WERI-Rb-1 (cell line): ENCODE measurements at regions not wholly inside any gene's neighbourhood (a gene's known extent, or its start where the extent isn't known, plus 50 kb on each side); places are given as distances from the start of the nearest gene placed in this dataset.

ENCODE experiments used
- DNase-seq: peaks from one replicate; pipeline ENCODE4 v3.0.0-alpha.2; 2020
- H3K27ac ChIP-seq: fragments of 250-450 bp; sonication (Bioruptor Pico); 2 replicates; pipeline ENCODE4 v1.5.1; 2020; ENCODE audit warnings: mild to moderate bottlenecking, moderate library complexity
- H3K27me3 ChIP-seq: fragments of 250-450 bp; sonication (Bioruptor Pico); 2 replicates; pipeline ENCODE4 v1.5.1; 2021; ENCODE audit warnings: mild to moderate bottlenecking, low read depth, moderate library complexity; ENCODE audit not compliant: insufficient read depth, severe bottlenecking
- H3K36me3 ChIP-seq: fragments of 250-450 bp; sonication (Bioruptor Pico); 2 replicates; pipeline ENCODE4 v1.5.1; 2020; ENCODE audit warnings: mild to moderate bottlenecking, moderate library complexity
- H3K4me3 ChIP-seq: 2 replicates; pipeline ENCODE4 v1.5.1; 2011; ENCODE audit warnings: low read depth, mild to moderate bottlenecking, control low read depth, low read length
- H3K9me3 ChIP-seq: fragments of 250-450 bp; sonication (Bioruptor Pico); 2 replicates; pipeline ENCODE4 v1.5.1; 2021; ENCODE audit warnings: mild to moderate bottlenecking, moderate library complexity; ENCODE audit not compliant: severe bottlenecking
- TF ChIP-seq, protein P1 (sequence below): IDR thresholded peaks from 2 replicates; pipeline ENCODE4 v1.5.1; 2011; ENCODE audit warnings: low read depth, mild to moderate bottlenecking, control low read depth, inconsistent platforms, low read length

DNA sequence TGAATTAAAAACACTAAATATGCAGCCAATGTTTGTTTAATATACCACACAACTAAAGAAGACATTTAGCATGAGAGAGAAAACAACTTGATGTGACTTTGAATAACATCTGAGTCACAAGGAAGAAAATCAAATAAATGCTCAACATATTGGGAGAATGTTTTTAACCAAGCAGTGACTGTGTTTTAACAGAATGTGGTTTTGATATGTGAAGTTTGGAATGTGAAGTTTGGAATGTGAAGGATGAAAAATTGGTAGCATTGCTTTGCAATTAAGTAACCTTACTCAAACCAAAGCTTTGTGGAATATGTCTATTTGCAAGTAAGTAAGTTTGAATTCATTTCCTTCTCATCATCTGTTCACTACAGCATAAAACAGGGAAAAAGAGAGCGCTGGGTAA, 128.2 kb upstream of the DNAJC10 start:
- no peak for DNase-seq
- Histone ChIP-seq H3K9me3 (no peaks in the 10 kb centered on the region), H3K4me3 (no peak overlapping the region), H3K27me3 (no peaks in the 10 kb centered on the region), H3K36me3 (no peaks in the 10 kb centered on the region), H3K27ac (no peak overlapping the region)
- TF ChIP-seq, protein P1, sequence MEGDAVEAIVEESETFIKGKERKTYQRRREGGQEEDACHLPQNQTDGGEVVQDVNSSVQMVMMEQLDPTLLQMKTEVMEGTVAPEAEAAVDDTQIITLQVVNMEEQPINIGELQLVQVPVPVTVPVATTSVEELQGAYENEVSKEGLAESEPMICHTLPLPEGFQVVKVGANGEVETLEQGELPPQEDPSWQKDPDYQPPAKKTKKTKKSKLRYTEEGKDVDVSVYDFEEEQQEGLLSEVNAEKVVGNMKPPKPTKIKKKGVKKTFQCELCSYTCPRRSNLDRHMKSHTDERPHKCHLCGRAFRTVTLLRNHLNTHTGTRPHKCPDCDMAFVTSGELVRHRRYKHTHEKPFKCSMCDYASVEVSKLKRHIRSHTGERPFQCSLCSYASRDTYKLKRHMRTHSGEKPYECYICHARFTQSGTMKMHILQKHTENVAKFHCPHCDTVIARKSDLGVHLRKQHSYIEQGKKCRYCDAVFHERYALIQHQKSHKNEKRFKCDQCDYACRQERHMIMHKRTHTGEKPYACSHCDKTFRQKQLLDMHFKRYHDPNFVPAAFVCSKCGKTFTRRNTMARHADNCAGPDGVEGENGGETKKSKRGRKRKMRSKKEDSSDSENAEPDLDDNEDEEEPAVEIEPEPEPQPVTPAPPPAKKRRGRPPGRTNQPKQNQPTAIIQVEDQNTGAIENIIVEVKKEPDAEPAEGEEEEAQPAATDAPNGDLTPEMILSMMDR, result no peak

DNA sequence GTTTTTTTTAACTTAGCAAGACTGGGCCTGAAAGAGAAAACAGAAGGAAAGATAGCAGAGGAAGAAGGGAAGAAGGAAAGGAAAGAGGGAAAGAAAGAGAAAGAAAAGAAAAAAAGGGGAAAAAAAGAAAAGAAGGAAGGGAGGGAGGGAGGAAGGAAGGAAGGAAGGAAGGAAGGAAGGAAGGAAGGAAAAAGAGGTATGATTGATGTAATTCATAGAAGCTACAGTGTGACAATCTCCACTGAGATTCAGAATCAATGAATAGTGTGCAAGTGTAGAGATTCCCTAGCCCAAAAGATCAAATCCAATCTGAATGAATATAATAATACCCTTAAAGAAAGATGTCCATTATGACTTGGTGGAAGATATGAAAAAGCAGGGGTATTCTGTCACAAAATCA, 126.9 kb upstream of the DNAJC10 start:
- Histone ChIP-seq H3K27me3 (no peaks in the 10 kb centered on the region), H3K4me3 (no peak overlapping the region), H3K36me3 (no peaks in the 10 kb centered on the region), H3K9me3 (no peaks in the 10 kb centered on the region), H3K27ac (no peak overlapping the region)
- TF ChIP-seq, protein P1, result no peak
- no peak for DNase-seq

DNA sequence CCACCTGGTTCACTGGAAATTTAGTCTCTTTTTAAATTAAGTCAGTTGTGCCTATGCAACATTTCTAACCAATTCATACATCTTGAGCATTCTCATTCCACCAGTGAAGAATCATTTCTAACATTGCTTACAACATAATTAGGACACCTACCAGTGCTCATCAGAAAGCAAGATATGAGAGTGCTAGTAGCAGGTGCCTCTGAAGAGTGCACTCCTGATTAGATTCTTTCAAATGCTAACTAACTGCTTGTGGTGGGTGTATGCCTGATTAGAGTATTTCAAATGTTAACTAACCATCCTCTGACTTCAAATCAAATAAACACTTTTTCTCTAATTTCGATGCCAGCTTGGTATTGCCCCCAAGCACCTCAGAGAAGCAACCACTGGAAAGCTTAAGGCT, 124.3 kb upstream of the DNAJC10 start:
- DNase-seq, result no peak
- H3K9me3 ChIP-seq, result no peaks in the 10 kb centered on the region
- no peaks in the 10 kb centered on the region for H3K27me3 ChIP-seq
- no peak overlapping the region for H3K27ac ChIP-seq
- no peak overlapping the region for H3K4me3 ChIP-seq
- TF ChIP-seq, protein P1, result no peak
- H3K36me3 ChIP-seq, result no peaks in the 10 kb centered on the region

DNA sequence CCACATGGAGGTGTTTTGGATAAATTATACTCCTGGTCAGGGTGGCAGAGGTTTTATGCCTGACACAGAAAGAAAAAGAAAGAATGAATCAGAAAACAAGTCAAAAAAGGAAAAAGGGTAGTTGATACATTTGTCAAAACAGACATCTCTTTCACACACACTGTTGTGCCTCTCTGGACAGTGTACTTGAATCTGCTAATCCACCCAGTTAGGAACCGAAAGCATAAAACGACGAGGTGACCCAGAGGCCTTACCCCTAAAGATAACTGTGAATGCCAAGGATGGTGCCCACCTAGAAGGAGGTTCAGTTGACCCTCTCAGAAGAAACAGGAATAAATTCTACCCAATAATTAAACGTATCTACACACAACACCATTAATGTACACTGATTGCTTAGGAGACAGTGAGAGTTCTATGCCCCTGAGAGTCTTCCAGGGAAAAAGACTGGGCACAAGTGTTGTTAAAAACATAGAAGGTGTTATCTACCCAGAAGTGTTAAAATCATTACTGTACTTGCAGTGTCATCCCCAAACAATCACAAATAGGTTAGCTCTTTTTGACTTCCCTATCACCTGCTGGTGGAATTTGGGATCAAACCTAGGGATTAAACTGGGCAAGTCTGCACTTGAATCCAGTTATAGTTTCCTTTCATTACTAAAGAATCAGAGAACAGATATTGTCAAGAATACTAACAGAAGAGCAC, 123.2 kb upstream of the DNAJC10 start:
- H3K36me3 ChIP-seq, result no peaks in the 10 kb centered on the region
- DNase-seq, result no peak
- TF ChIP-seq, protein P1, result no peak
- no peak overlapping the region for H3K27ac ChIP-seq
- H3K27me3 ChIP-seq, result no peaks in the 10 kb centered on the region
- no peak overlapping the region for H3K4me3 ChIP-seq
- H3K9me3 ChIP-seq, result no peaks in the 10 kb centered on the region

DNA sequence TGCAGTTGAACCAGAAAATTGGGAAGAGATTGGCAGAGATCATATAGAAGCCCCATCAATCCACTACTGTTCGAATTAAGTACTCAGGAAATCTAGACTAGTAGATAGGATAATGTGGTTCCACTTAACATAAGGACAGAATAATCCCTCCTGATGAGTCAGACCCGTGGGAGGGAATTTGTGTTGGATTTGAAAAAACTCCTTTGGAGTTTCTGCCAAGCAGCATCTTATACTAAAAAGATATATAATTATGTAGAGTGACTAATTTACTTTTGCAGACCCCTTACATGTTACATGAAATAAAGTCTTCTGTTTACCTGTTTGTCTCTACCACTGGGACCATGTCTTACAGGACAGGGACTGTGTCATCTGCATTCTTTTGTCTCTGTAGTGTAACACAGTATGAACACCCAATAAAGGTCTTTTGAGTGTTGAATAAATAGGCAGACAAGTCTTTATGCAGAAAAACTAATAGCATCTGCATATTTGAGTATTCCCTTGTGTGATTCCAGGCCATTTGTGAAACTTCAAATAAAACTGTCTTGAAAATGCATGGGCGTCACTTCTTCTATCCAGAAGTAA, 122.6 kb upstream of the DNAJC10 start:
- no peak overlapping the region for H3K4me3 ChIP-seq
- H3K36me3 ChIP-seq, result no peaks in the 10 kb centered on the region
- TF ChIP-seq, protein P1, result no peak
- no peaks in the 10 kb centered on the region for H3K27me3 ChIP-seq
- no peaks in the 10 kb centered on the region for H3K9me3 ChIP-seq
- peak; percentile 26 for DNase-seq
- H3K27ac ChIP-seq, result no peak overlapping the region

DNA sequence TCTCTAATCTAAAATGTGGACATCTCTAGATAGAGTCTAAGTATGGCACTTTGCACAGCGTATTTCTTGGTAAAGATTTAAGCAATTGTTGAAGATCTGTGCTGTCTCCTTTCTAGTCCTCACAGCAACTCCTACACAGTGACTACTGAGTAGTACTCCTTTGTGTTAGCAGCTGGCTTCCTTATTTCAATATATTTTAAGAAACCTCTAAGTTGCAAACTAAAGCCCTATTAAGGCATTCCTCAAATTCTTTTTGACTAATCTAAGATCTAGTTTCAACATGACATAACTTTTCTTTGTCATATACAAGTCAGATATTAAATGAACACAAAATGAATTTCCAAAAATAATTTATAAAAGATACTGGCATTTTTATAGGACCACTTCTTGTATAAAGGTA, 121.8 kb upstream of the DNAJC10 start:
- Histone ChIP-seq H3K36me3 (no peaks in the 10 kb centered on the region), H3K27me3 (no peaks in the 10 kb centered on the region), H3K27ac (no peak overlapping the region), H3K4me3 (no peak overlapping the region), H3K9me3 (no peaks in the 10 kb centered on the region)
- no peak for DNase-seq
- TF ChIP-seq, protein P1, result no peak
